SIG-M5 (cell line): ENCODE measurements at regions not wholly inside any gene's neighbourhood (a gene's known extent, or its start where the extent isn't known, plus 50 kb on each side); places are given as distances from the start of the nearest gene placed in this dataset.
"Not testable (repeated sequence)": the region's sequence is repeated elsewhere in the genome, so short reads cannot be mapped to it uniquely, and the experiment has no call there.

Source experiments
- DNase-seq: peaks from one replicate; lab custom pipeline; 2025; lab: John Stamatoyannopoulos, UW

GRCh38 chr4:160347197-160347596 is 1244.3 kb downstream of the RAPGEF2 start:
- no peak for DNase-seq

GRCh38 chr4:160350944-160351343 is 1248.1 kb downstream of the RAPGEF2 start:
- DNase-seq = no peak

GRCh38 chr4:160352637-160353036 is 1249.8 kb downstream of the RAPGEF2 start:
- no peak for DNase-seq

- DNase-seq = no peak
These were observed 1250.7 kb downstream of the RAPGEF2 start for GRCh38 chr4:160353548-160353947.

GRCh38 chr4:160362478-160362877 is 1259.6 kb downstream of the RAPGEF2 start:
- no peak for DNase-seq

- DNase-seq = no peak
These were observed 1261.3 kb downstream of the RAPGEF2 start for GRCh38 chr4:160364217-160364616.

- DNase-seq = not testable (repeated sequence)
These were observed 1261.8 kb downstream of the RAPGEF2 start for GRCh38 chr4:160364665-160365064.

- DNase-seq = not testable (repeated sequence)
These were observed 1262.5 kb downstream of the RAPGEF2 start for GRCh38 chr4:160365383-160365782.

GRCh38 chr4:160370046-160370445 is 1267.2 kb downstream of the RAPGEF2 start:
- no peak for DNase-seq

GRCh38 chr4:160371446-160371845 is 1268.6 kb downstream of the RAPGEF2 start:
- DNase-seq = no peak

GRCh38 chr4:160372390-160372789 is 1269.5 kb downstream of the RAPGEF2 start:
- no peak for DNase-seq

- DNase-seq = no peak
These were observed 1271.0 kb downstream of the RAPGEF2 start for GRCh38 chr4:160373911-160374310.

GRCh38 chr4:160375772-160376452 is 1273.0 kb downstream of the RAPGEF2 start:
- DNase-seq = no peak

- DNase-seq = no peak
These were observed 1284.0 kb downstream of the RAPGEF2 start for GRCh38 chr4:160386846-160387245.

- no peak for DNase-seq
These were observed 1296.9 kb downstream of the RAPGEF2 start for GRCh38 chr4:160399826-160400225.

GRCh38 chr4:160403081-160403480 is 1300.2 kb downstream of the RAPGEF2 start:
- DNase-seq = no peak

- no peak for DNase-seq
These were observed 1303.5 kb downstream of the RAPGEF2 start for GRCh38 chr4:160406263-160406825.

- no peak for DNase-seq
These were observed 1311.6 kb downstream of the RAPGEF2 start for GRCh38 chr4:160414496-160414895.

- no peak for DNase-seq
These were observed 1321.1 kb downstream of the RAPGEF2 start for GRCh38 chr4:160423879-160424451.

- DNase-seq = no peak
These were observed 1323.4 kb downstream of the RAPGEF2 start for GRCh38 chr4:160426233-160426632.

- no peak for DNase-seq
These were observed 1348.0 kb downstream of the RAPGEF2 start for GRCh38 chr4:160450876-160451275.

GRCh38 chr4:160481696-160482690 is 1379.1 kb downstream of the RAPGEF2 start:
- not testable (repeated sequence) for DNase-seq
